ENCODE measurements at regions not wholly inside any gene's neighbourhood (a gene's known extent, or its start where the extent isn't known, plus 50 kb on each side); places are given as distances from the start of the nearest gene placed in this dataset.

- Mint-ChIP-seq H3K36me3 (no peaks in the 10 kb centered on the region), H3K27me3 (peaks cover 37% of the 10 kb centered on the region), H3K4me1 (no peaks in the 10 kb centered on the region), H3K4me3 (no peak overlapping the region), H3K27ac (no peak overlapping the region), H3K9me3 (peaks cover 2% of the 10 kb centered on the region)
- CTCF ChIA-PET, result no interaction called here
- DNase-seq, result no peak
These were observed 77.5 kb upstream of the GLI2 start for GRCh38 chr2:120658042-120658769.

GRCh38 chr2:120658770-120659158, 76.9 kb upstream of the GLI2 start:
- Mint-ChIP-seq H3K27ac (no peak overlapping the region), H3K4me3 (no peak overlapping the region), H3K27me3 (peaks cover 36% of the 10 kb centered on the region), H3K36me3 (no peaks in the 10 kb centered on the region), H3K9me3 (peaks cover 2% of the 10 kb centered on the region), H3K4me1 (no peaks in the 10 kb centered on the region)
- CTCF ChIA-PET, result no interaction called here
- no peak for DNase-seq

GRCh38 chr2:120659275-120659977, 76.2 kb upstream of the GLI2 start:
- peaks cover 29% of the 10 kb centered on the region for H3K27me3 Mint-ChIP-seq
- no peak overlapping the region for H3K4me3 Mint-ChIP-seq
- peaks cover 2% of the 10 kb centered on the region for H3K9me3 Mint-ChIP-seq
- no peak for DNase-seq
- H3K4me1 Mint-ChIP-seq, result no peaks in the 10 kb centered on the region
- CTCF ChIA-PET, result no interaction called here
- H3K36me3 Mint-ChIP-seq, result no peaks in the 10 kb centered on the region
- H3K27ac Mint-ChIP-seq, result no peak overlapping the region

GRCh38 chr2:120660056-120660694, 75.5 kb upstream of the GLI2 start:
- no peak overlapping the region for H3K27ac Mint-ChIP-seq
- CTCF ChIA-PET, result no interaction called here
- H3K9me3 Mint-ChIP-seq, result peaks cover under 1% of the 10 kb centered on the region
- no peaks in the 10 kb centered on the region for H3K4me1 Mint-ChIP-seq
- H3K27me3 Mint-ChIP-seq, result peaks cover 22% of the 10 kb centered on the region
- no peak for DNase-seq
- no peak overlapping the region for H3K4me3 Mint-ChIP-seq
- no peaks in the 10 kb centered on the region for H3K36me3 Mint-ChIP-seq

- CTCF ChIA-PET, result no interaction called here
These were observed 74.8 kb upstream of the GLI2 start for GRCh38 chr2:120660771-120661459.

GRCh38 chr2:120661551-120661950, 74.1 kb upstream of the GLI2 start:
- no peaks in the 10 kb centered on the region for H3K36me3 Mint-ChIP-seq
- no peaks in the 10 kb centered on the region for H3K4me1 Mint-ChIP-seq

More at GRCh38 chr2:120660771-120661459, 74.8 kb upstream of the GLI2 start:
- Mint-ChIP-seq H3K4me1 (no peaks in the 10 kb centered on the region), H3K4me3 (no peak overlapping the region), H3K27me3 (peaks cover 20% of the 10 kb centered on the region), H3K27ac (no peak overlapping the region), H3K36me3 (no peaks in the 10 kb centered on the region), H3K9me3 (peaks cover 2% of the 10 kb centered on the region)
- DNase-seq, result no peak

GRCh38 chr2:120662046-120662445, 73.6 kb upstream of the GLI2 start:
- H3K4me3 Mint-ChIP-seq, result no peak overlapping the region
- H3K9me3 Mint-ChIP-seq, result peaks cover 7% of the 10 kb centered on the region
- H3K36me3 Mint-ChIP-seq, result no peaks in the 10 kb centered on the region
- CTCF ChIA-PET, result no interaction called here
- DNase-seq, result no peak
- H3K4me1 Mint-ChIP-seq, result no peaks in the 10 kb centered on the region
- H3K27me3 Mint-ChIP-seq, result peaks cover 20% of the 10 kb centered on the region
- H3K27ac Mint-ChIP-seq, result no peak overlapping the region

More at GRCh38 chr2:120661551-120661950, 74.1 kb upstream of the GLI2 start:
- CTCF ChIA-PET, result no interaction called here
- DNase-seq, result no peak
- H3K27me3 Mint-ChIP-seq, result peaks cover 20% of the 10 kb centered on the region
- peaks cover 4% of the 10 kb centered on the region for H3K9me3 Mint-ChIP-seq
- no peak overlapping the region for H3K27ac Mint-ChIP-seq
- H3K4me3 Mint-ChIP-seq, result no peak overlapping the region

GRCh38 chr2:120662746-120663145, 72.9 kb upstream of the GLI2 start:
- peaks cover 9% of the 10 kb centered on the region for H3K9me3 Mint-ChIP-seq
- no peaks in the 10 kb centered on the region for H3K36me3 Mint-ChIP-seq
- no peak for DNase-seq
- no peak overlapping the region for H3K27ac Mint-ChIP-seq
- CTCF ChIA-PET, result interaction anchor here (0.6 kb wide), 1 partner anchor 892 kb away, joined by 3 read pairs; no protein-coding TSS in a partner anchor
- H3K27me3 Mint-ChIP-seq, result peaks cover 23% of the 10 kb centered on the region
- no peak overlapping the region for H3K4me3 Mint-ChIP-seq
- no peaks in the 10 kb centered on the region for H3K4me1 Mint-ChIP-seq

- peaks cover 46% of the 10 kb centered on the region for H3K27me3 Mint-ChIP-seq
- H3K9me3 Mint-ChIP-seq, result peaks cover 9% of the 10 kb centered on the region
- no peak for DNase-seq
- no peaks in the 10 kb centered on the region for H3K36me3 Mint-ChIP-seq
- no peaks in the 10 kb centered on the region for H3K4me1 Mint-ChIP-seq
- H3K27ac Mint-ChIP-seq, result no peak overlapping the region
- no peak overlapping the region for H3K4me3 Mint-ChIP-seq
- CTCF ChIA-PET, result no interaction called here
These were observed 69.2 kb upstream of the GLI2 start for GRCh38 chr2:120666433-120666832.

GRCh38 chr2:120667981-120668380, 67.7 kb upstream of the GLI2 start:
- CTCF ChIA-PET, result no interaction called here
- peaks cover 9% of the 10 kb centered on the region for H3K9me3 Mint-ChIP-seq
- H3K27ac Mint-ChIP-seq, result no peak overlapping the region
- H3K4me1 Mint-ChIP-seq, result no peaks in the 10 kb centered on the region
- H3K4me3 Mint-ChIP-seq, result no peak overlapping the region
- no peak for DNase-seq
- H3K36me3 Mint-ChIP-seq, result no peaks in the 10 kb centered on the region
- peaks cover 43% of the 10 kb centered on the region for H3K27me3 Mint-ChIP-seq

- Mint-ChIP-seq H3K9me3 (peaks cover 9% of the 10 kb centered on the region), H3K4me3 (no peak overlapping the region), H3K27ac (no peak overlapping the region), H3K27me3 (peaks cover 43% of the 10 kb centered on the region), H3K36me3 (no peaks in the 10 kb centered on the region), H3K4me1 (no peaks in the 10 kb centered on the region)
- CTCF ChIA-PET, result interaction anchor here (0.9 kb wide), 1 partner anchor 12 kb away, joined by 3 read pairs; no protein-coding TSS in a partner anchor
- DNase-seq, result no peak
These were observed 66.3 kb upstream of the GLI2 start for GRCh38 chr2:120669121-120669952.

- Mint-ChIP-seq H3K27ac (no peak overlapping the region), H3K36me3 (no peaks in the 10 kb centered on the region), H3K4me1 (no peaks in the 10 kb centered on the region), H3K4me3 (no peak overlapping the region), H3K27me3 (peaks cover 43% of the 10 kb centered on the region), H3K9me3 (peaks cover 9% of the 10 kb centered on the region)
- CTCF ChIA-PET, result no interaction called here
- no peak for DNase-seq
These were observed 65.7 kb upstream of the GLI2 start for GRCh38 chr2:120669971-120670370.

- H3K9me3 Mint-ChIP-seq, result peaks cover 7% of the 10 kb centered on the region
- DNase-seq, result no peak
- no peaks in the 10 kb centered on the region for H3K36me3 Mint-ChIP-seq
- CTCF ChIA-PET, result no interaction called here
- peaks cover 45% of the 10 kb centered on the region for H3K27me3 Mint-ChIP-seq
- H3K27ac Mint-ChIP-seq, result no peak overlapping the region
- no peak overlapping the region for H3K4me3 Mint-ChIP-seq
- H3K4me1 Mint-ChIP-seq, result no peaks in the 10 kb centered on the region
These were observed 65.3 kb upstream of the GLI2 start for GRCh38 chr2:120670371-120670770.
